ENCODE measurements at regions not wholly inside any gene's neighbourhood (a gene's known extent, or its start where the extent isn't known, plus 50 kb on each side); places are given as distances from the start of the nearest gene placed in this dataset.

DNA sequence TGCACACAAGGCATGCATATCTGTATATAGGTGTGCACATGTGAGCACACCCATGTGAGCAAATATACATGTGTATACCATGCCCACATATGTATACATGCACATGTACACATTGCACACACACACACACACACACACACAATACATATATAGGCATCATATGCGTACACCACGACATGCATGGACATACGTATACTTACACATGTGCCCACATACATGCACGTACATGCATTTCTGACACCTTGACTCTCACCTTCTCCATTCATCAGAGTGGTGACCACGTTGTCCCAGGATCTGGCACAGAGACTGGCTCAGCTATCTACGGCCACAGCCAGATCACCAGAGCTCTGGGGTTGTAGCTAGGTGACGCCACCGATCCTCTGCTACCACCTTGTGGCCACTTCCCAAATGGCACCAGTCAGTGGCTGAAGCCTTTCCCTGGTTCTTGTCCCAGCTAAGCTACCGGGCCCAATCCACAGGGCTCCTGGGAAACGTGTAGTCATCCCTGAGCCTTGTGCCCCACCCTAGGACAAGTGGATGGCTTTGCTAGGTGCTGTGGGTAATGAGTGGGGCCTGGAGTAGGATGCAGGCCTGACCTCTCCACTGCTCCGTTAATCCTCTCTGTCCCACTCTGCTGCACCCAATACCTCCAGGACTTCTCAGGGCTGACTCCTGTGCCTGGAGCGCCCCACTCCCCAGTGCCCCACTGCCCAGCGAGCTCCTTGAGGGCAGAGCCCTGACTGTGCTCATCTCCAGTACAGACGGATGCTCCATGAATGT lies 194.4 kb downstream of the RGS3 start:
- TF ChIP-seq, protein P1, sequence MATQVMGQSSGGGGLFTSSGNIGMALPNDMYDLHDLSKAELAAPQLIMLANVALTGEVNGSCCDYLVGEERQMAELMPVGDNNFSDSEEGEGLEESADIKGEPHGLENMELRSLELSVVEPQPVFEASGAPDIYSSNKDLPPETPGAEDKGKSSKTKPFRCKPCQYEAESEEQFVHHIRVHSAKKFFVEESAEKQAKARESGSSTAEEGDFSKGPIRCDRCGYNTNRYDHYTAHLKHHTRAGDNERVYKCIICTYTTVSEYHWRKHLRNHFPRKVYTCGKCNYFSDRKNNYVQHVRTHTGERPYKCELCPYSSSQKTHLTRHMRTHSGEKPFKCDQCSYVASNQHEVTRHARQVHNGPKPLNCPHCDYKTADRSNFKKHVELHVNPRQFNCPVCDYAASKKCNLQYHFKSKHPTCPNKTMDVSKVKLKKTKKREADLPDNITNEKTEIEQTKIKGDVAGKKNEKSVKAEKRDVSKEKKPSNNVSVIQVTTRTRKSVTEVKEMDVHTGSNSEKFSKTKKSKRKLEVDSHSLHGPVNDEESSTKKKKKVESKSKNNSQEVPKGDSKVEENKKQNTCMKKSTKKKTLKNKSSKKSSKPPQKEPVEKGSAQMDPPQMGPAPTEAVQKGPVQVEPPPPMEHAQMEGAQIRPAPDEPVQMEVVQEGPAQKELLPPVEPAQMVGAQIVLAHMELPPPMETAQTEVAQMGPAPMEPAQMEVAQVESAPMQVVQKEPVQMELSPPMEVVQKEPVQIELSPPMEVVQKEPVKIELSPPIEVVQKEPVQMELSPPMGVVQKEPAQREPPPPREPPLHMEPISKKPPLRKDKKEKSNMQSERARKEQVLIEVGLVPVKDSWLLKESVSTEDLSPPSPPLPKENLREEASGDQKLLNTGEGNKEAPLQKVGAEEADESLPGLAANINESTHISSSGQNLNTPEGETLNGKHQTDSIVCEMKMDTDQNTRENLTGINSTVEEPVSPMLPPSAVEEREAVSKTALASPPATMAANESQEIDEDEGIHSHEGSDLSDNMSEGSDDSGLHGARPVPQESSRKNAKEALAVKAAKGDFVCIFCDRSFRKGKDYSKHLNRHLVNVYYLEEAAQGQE (IDR thresholded peaks at IDR 0.05; ENCODE audit: low read depth): no peak
- TF ChIP-seq TEAD4 (IDR thresholded peaks at IDR 0.05): no peak
- no peak for TF ChIP-seq CREB1 (IDR thresholded peaks at IDR 0.05; ENCODE audit: low read depth)
- TF ChIP-seq EP300 (IDR thresholded peaks at IDR 0.05; ENCODE audit: borderline replicate concordance): no peak
- peak; percentile 99 for TF ChIP-seq RAD21 (IDR thresholded peaks at IDR 0.05; ENCODE audit: low read depth)
- TF ChIP-seq FOXM1 (IDR thresholded peaks at IDR 0.05; ENCODE audit: borderline replicate concordance, low read depth): no peak

- TF ChIP-seq CEBPB (IDR thresholded peaks at IDR 0.05): no peak
- TF ChIP-seq TEAD4 (IDR thresholded peaks at IDR 0.05): no peak
- no peak for TF ChIP-seq NFIC (IDR thresholded peaks at IDR 0.05)
- TF ChIP-seq FOXM1 (IDR thresholded peaks at IDR 0.05; ENCODE audit: borderline replicate concordance, low read depth): no peak
- no peak for TF ChIP-seq CREB1 (IDR thresholded peaks at IDR 0.05; ENCODE audit: low read depth)
- TF ChIP-seq YY1 (IDR thresholded peaks at IDR 0.05; ENCODE audit: low read depth): no peak
- no peak for TF ChIP-seq EGR1 (IDR thresholded peaks at IDR 0.05)
- TF ChIP-seq MAX (IDR thresholded peaks at IDR 0.05): no peak
These were observed 195.0 kb downstream of the RGS3 start for GRCh38 chr9:113658545-113658895.

DNA sequence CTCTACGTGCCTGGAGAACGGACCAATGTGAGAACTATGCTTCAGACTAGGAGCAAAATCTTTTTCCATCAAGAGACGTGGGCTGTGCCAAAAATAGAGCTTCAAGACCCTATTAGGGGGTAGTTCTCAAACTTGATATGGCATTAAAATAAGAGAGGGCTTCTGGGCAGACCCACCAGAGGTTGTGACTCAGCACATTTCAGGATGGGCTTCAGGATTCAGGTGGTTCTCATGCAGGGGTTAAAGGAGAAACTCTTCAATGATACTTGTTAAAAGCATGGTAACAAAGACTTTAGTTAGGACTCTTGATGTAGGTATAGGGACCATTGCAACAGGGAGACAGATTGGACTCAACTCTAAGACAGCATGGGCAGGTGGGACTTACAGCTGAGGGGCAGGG lies 195.5 kb downstream of the RGS3 start:
- TF ChIP-seq MAX (IDR thresholded peaks at IDR 0.05) (no peak), CREB1 (IDR thresholded peaks at IDR 0.05; ENCODE audit: low read depth) (no peak), ZBTB7A (IDR thresholded peaks at IDR 0.05; ENCODE audit: low read depth) (no peak), TAF1 (IDR thresholded peaks at IDR 0.05; ENCODE audit: low read depth) (no peak), YY1 (IDR thresholded peaks at IDR 0.05; ENCODE audit: low read depth) (no peak), EP300 (IDR thresholded peaks at IDR 0.05; ENCODE audit: borderline replicate concordance) (no peak), FOXM1 (IDR thresholded peaks at IDR 0.05; ENCODE audit: borderline replicate concordance, low read depth) (no peak), EGR1 (IDR thresholded peaks at IDR 0.05) (no peak), NFIC (IDR thresholded peaks at IDR 0.05) (no peak), TEAD4 (IDR thresholded peaks at IDR 0.05) (no peak), RAD21 (IDR thresholded peaks at IDR 0.05; ENCODE audit: low read depth) (no peak), TCF12 (IDR thresholded peaks at IDR 0.05; ENCODE audit: low read depth) (no peak), CEBPB (IDR thresholded peaks at IDR 0.05) (no peak)
- TF ChIP-seq, protein P2, sequence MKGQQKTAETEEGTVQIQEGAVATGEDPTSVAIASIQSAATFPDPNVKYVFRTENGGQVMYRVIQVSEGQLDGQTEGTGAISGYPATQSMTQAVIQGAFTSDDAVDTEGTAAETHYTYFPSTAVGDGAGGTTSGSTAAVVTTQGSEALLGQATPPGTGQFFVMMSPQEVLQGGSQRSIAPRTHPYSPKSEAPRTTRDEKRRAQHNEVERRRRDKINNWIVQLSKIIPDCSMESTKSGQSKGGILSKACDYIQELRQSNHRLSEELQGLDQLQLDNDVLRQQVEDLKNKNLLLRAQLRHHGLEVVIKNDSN (IDR thresholded peaks at IDR 0.05): no peak
- TF ChIP-seq, protein P1 (IDR thresholded peaks at IDR 0.05; ENCODE audit: low read depth): no peak

GRCh38 chr9:113659740-113660139 lies 196.2 kb downstream of the RGS3 start:
- TF ChIP-seq FOXM1 (IDR thresholded peaks at IDR 0.05; ENCODE audit: borderline replicate concordance, low read depth): no peak
- no peak for TF ChIP-seq EP300 (IDR thresholded peaks at IDR 0.05; ENCODE audit: borderline replicate concordance)
- TF ChIP-seq, protein P2 (IDR thresholded peaks at IDR 0.05): peak; percentile 41; the same call in 1 of the 2 replicates
- no peak for TF ChIP-seq NFIC (IDR thresholded peaks at IDR 0.05)

DNA sequence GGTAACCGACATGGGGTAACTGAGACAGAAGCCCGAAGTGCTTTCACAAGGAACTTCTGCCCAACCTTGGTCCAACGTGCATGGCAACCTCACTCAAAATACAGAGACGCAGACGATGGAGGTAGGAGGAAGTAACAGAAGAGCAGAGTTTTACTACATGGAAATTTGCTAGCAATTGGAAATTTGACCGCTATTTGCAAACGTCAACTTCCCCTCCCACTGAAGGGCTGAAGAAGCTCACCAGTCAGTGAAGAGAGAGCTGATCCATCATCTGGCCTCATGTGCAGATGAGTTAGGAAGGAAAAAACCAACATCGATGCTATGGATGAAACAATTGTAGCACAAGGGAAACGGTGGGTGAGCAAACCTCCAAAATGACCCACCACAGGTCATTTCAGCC lies 196.7 kb downstream of the RGS3 start:
- TF ChIP-seq, protein P1 (IDR thresholded peaks at IDR 0.05; ENCODE audit: low read depth): no peak
- TF ChIP-seq CREB1 (IDR thresholded peaks at IDR 0.05; ENCODE audit: low read depth) (no peak), ZBTB7A (IDR thresholded peaks at IDR 0.05; ENCODE audit: low read depth) (no peak), YY1 (IDR thresholded peaks at IDR 0.05; ENCODE audit: low read depth) (no peak), EGR1 (IDR thresholded peaks at IDR 0.05) (no peak), NFIC (IDR thresholded peaks at IDR 0.05) (no peak), TAF1 (IDR thresholded peaks at IDR 0.05; ENCODE audit: low read depth) (no peak), FOXM1 (IDR thresholded peaks at IDR 0.05; ENCODE audit: borderline replicate concordance, low read depth) (no peak)
- TF ChIP-seq, protein P2 (IDR thresholded peaks at IDR 0.05): no peak

Data from Ishikawa (cell line).